Endothelial cell of umbilical vein (primary cell): ENCODE measurements at regions not wholly inside any gene's neighbourhood (a gene's known extent, or its start where the extent isn't known, plus 50 kb on each side); places are given as distances from the start of the nearest gene placed in this dataset.

Experiments used
- CTCF ChIP-seq, 2 donors: IDR thresholded peaks; 1 replicate in 1 of 2; 2 replicates in 1 of 2; pipeline ENCODE4 v1.5.1; 2011; ENCODE audit warnings: low read length in 2 of 2, mild to moderate bottlenecking in 2 of 2, moderate library complexity in 2 of 2, control low read depth in 1 of 2, inconsistent platforms in 1 of 2, low read depth in 1 of 2; ENCODE audit not compliant: insufficient read depth in 1 of 2; ENCODE audit errors: extremely low read depth in 1 of 2
- EZH2 ChIP-seq: IDR thresholded peaks from 2 replicates; pipeline ENCODE4 v1.6.1; 2012; ENCODE audit warnings: borderline replicate concordance, low read depth, mild to moderate bottlenecking, moderate library complexity, low read length, inconsistent platforms; ENCODE audit not compliant: severe bottlenecking
- FOS ChIP-seq: IDR thresholded peaks from 2 replicates; pipeline ENCODE4 v1.6.1; 2011; ENCODE audit warnings: mild to moderate bottlenecking, low read length, moderate library complexity, borderline replicate concordance; ENCODE audit not compliant: insufficient read depth
- GATA2 ChIP-seq: IDR thresholded peaks from 2 replicates; pipeline ENCODE4 v1.7.0; 2011; ENCODE audit warnings: low read depth, mild to moderate bottlenecking, moderate library complexity, mixed read lengths, low read length; ENCODE audit not compliant: insufficient read length, insufficient read depth
- JUN ChIP-seq: IDR thresholded peaks from 2 replicates; pipeline ENCODE4 v1.6.1; 2011; ENCODE audit warnings: borderline replicate concordance, low read depth; ENCODE audit not compliant: insufficient read length, insufficient read depth
- MYC ChIP-seq: IDR thresholded peaks from one replicate; pipeline ENCODE4 v1.6.1; 2011; ENCODE audit warnings: mild to moderate bottlenecking, low read depth, low read length
- POLR2A ChIP-seq: IDR thresholded peaks from 2 replicates; pipeline ENCODE4 v1.6.1; 2012; ENCODE audit warnings: low read depth, mild to moderate bottlenecking, control low read depth, low read length
- POLR2AphosphoS5 ChIP-seq: IDR thresholded peaks from 2 replicates; pipeline ENCODE4 v1.6.1; 2012; ENCODE audit warnings: low read depth, mild to moderate bottlenecking, control low read depth, low read length, moderate library complexity; ENCODE audit not compliant: insufficient read depth
- TF ChIP-seq, protein P1 (sequence below): IDR thresholded peaks from 2 replicates; pipeline ENCODE4 v1.6.1; 2011; ENCODE audit not compliant: insufficient read depth, insufficient read length

DNA sequence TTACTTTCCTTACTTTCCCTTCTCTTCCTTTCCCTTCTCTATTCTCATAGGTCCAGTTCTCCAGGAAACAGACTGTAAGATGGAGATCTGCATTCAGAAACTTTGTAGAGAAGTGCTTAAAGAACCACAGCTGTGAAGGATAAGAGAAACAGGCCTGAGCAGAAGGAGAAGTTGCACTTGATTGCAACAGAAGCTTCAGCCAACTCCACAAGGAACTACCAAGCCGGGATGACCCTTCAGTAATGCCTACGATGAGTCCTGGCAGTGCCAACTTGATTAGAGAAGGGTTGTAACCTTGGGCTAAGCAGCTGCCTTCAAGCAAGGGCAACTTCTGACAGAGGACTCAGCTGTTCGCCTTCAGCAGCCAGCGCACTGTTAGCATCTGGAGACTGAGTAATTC is 413.3 kb upstream of the RASGEF1B start:
- TF ChIP-seq POLR2A (no peak), POLR2AphosphoS5 (no peak), CTCF (IDR thresholded peaks at IDR 0.05; ENCODE audit: extremely low read depth in 1 of 2, insufficient read depth in 1 of 2, low read depth in 1 of 2, low read length in 2 of 2) (no peak), JUN (no peak), EZH2 (no peak), FOS (no peak), MYC (no peak), GATA2 (no peak)
- TF ChIP-seq, protein P1, sequence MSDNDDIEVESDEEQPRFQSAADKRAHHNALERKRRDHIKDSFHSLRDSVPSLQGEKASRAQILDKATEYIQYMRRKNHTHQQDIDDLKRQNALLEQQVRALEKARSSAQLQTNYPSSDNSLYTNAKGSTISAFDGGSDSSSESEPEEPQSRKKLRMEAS, result no peak
